ENCODE measurements at regions not wholly inside any gene's neighbourhood (a gene's known extent, or its start where the extent isn't known, plus 50 kb on each side); places are given as distances from the start of the nearest gene placed in this dataset.

GRCh38 chr6:133114973-133115372 lies 126.2 kb upstream of the EYA4 start:
- TF ChIP-seq, protein P1, sequence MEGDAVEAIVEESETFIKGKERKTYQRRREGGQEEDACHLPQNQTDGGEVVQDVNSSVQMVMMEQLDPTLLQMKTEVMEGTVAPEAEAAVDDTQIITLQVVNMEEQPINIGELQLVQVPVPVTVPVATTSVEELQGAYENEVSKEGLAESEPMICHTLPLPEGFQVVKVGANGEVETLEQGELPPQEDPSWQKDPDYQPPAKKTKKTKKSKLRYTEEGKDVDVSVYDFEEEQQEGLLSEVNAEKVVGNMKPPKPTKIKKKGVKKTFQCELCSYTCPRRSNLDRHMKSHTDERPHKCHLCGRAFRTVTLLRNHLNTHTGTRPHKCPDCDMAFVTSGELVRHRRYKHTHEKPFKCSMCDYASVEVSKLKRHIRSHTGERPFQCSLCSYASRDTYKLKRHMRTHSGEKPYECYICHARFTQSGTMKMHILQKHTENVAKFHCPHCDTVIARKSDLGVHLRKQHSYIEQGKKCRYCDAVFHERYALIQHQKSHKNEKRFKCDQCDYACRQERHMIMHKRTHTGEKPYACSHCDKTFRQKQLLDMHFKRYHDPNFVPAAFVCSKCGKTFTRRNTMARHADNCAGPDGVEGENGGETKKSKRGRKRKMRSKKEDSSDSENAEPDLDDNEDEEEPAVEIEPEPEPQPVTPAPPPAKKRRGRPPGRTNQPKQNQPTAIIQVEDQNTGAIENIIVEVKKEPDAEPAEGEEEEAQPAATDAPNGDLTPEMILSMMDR (IDR thresholded peaks at IDR 0.05; ENCODE audit: borderline replicate concordance, insufficient read depth, low read depth, low read length), result no peak
- H3K4me3 ChIP-seq (ENCODE audit: low read depth, low read length), result no peak overlapping the region

DNA sequence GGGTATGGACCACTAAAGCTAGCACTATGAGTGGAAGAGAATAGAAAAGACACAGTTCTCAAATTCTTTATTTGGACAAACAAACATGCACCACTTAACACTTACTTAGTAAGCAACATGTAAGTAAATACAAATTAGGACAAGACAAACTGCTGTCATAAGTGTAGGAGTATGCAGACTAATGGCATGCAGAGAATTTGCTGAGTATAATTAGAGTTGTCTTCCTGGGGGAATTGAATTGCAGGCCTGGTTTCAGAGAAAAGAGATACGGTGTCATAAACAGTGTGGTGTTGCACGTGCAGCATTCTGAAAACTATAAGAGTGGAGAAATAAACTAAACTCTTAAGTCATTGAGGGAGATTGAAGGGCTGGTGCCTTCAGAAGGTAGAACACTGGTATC lies 125.2 kb upstream of the EYA4 start:
- H3K4me3 ChIP-seq (ENCODE audit: low read depth, low read length), result no peak overlapping the region
- TF ChIP-seq, protein P1 (IDR thresholded peaks at IDR 0.05; ENCODE audit: borderline replicate concordance, insufficient read depth, low read depth, low read length), result no peak

- TF ChIP-seq, protein P1 (IDR thresholded peaks at IDR 0.05; ENCODE audit: borderline replicate concordance, insufficient read depth, low read depth, low read length), result no peak
- no peak overlapping the region for H3K4me3 ChIP-seq (ENCODE audit: low read depth, low read length)
Measured at GRCh38 chr6:133128191-133128590, 113.0 kb upstream of the EYA4 start.

GRCh38 chr6:133129556-133129955 lies 111.6 kb upstream of the EYA4 start:
- H3K4me3 ChIP-seq (ENCODE audit: low read depth, low read length), result no peak overlapping the region
- TF ChIP-seq, protein P1 (IDR thresholded peaks at IDR 0.05; ENCODE audit: borderline replicate concordance, insufficient read depth, low read depth, low read length), result no peak

- no peak overlapping the region for H3K4me3 ChIP-seq (ENCODE audit: low read depth, low read length)
- TF ChIP-seq, protein P1 (IDR thresholded peaks at IDR 0.05; ENCODE audit: borderline replicate concordance, insufficient read depth, low read depth, low read length), result no peak
Measured at GRCh38 chr6:133130863-133131262, 110.3 kb upstream of the EYA4 start.

- TF ChIP-seq, protein P1 (IDR thresholded peaks at IDR 0.05; ENCODE audit: borderline replicate concordance, insufficient read depth, low read depth, low read length), result no peak
- no peak overlapping the region for H3K4me3 ChIP-seq (ENCODE audit: low read depth, low read length)
Measured at GRCh38 chr6:133131621-133132465, 109.3 kb upstream of the EYA4 start.

DNA sequence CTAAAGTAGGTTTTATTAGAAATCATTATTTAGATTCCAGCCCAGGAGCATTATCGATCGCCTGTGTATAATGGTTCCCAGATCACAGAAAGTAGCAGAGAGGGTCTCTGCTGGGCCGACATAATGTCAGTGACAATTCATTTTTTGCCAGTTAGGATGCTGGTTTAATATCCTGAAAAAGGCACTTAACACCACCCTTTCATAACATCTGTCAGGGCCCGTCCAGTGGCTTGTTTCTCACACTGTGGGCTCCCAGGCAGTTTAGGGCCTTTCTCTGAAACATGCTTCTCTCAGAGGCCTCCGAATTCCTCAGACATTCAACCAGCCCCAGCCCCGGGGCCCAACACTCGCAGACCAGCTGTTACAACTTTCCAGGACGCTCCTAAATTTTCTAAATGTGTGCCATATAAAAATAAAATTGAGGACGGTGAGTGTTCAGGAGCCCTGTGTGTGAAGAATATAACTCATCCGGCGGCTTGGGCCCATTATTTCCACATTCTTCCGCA lies 108.6 kb upstream of the EYA4 start:
- no peak overlapping the region for H3K4me3 ChIP-seq (ENCODE audit: low read depth, low read length)
- TF ChIP-seq, protein P1 (IDR thresholded peaks at IDR 0.05; ENCODE audit: borderline replicate concordance, insufficient read depth, low read depth, low read length), result no peak

Measured in GM12875 (cell line).